ENCODE measurements at regions not wholly inside any gene's neighbourhood (a gene's known extent, or its start where the extent isn't known, plus 50 kb on each side); places are given as distances from the start of the nearest gene placed in this dataset.
"Not testable (repeated sequence)": the region's sequence is repeated elsewhere in the genome, so short reads cannot be mapped to it uniquely, and the experiment has no call there.

GRCh38 chr1:121519756-121520286 lies 335.0 kb downstream of the SRGAP2C start:
- DNase-seq = not testable (repeated sequence)

- no peak for DNase-seq
Observed at GRCh38 chr1:121522061-121522759, 337.4 kb downstream of the SRGAP2C start.

- DNase-seq = not testable (repeated sequence)
Observed at GRCh38 chr1:121523112-121523511, 338.3 kb downstream of the SRGAP2C start.

GRCh38 chr1:121525355-121525754 lies 340.6 kb downstream of the SRGAP2C start:
- DNase-seq = no peak

- not testable (repeated sequence) for DNase-seq
Observed at GRCh38 chr1:121528958-121529357, 344.2 kb downstream of the SRGAP2C start.

GRCh38 chr1:121530026-121530425 lies 345.3 kb downstream of the SRGAP2C start:
- not testable (repeated sequence) for DNase-seq

- DNase-seq = not testable (repeated sequence)
Observed at GRCh38 chr1:121531747-121532146, 347.0 kb downstream of the SRGAP2C start.

- not testable (repeated sequence) for DNase-seq
Observed at GRCh38 chr1:121538148-121538547, 353.4 kb downstream of the SRGAP2C start.

- no peak for DNase-seq
Observed at GRCh38 chr1:121538943-121539575, 354.3 kb downstream of the SRGAP2C start.

GRCh38 chr1:121543988-121544387 lies 359.2 kb downstream of the SRGAP2C start:
- not testable (repeated sequence) for DNase-seq

GRCh38 chr1:121544500-121544899 lies 359.7 kb downstream of the SRGAP2C start:
- no peak for DNase-seq

GRCh38 chr1:121545899-121546298 lies 361.1 kb downstream of the SRGAP2C start:
- DNase-seq = not testable (repeated sequence)

GRCh38 chr1:121546830-121547591 lies 362.2 kb downstream of the SRGAP2C start:
- DNase-seq = no peak

- DNase-seq = not testable (repeated sequence)
Observed at GRCh38 chr1:121547726-121548125, 363.0 kb downstream of the SRGAP2C start.

- not testable (repeated sequence) for DNase-seq
Observed at GRCh38 chr1:121550817-121551216, 366.0 kb downstream of the SRGAP2C start.

- DNase-seq = not testable (repeated sequence)
Observed at GRCh38 chr1:121551491-121551890, 366.7 kb downstream of the SRGAP2C start.

- not testable (repeated sequence) for DNase-seq
Observed at GRCh38 chr1:121556560-121556959, 371.8 kb downstream of the SRGAP2C start.

- not testable (repeated sequence) for DNase-seq
Observed at GRCh38 chr1:121558034-121558433, 373.3 kb downstream of the SRGAP2C start.

- no peak for DNase-seq
Observed at GRCh38 chr1:121558514-121558913, 373.7 kb downstream of the SRGAP2C start.

GRCh38 chr1:121566346-121566745 lies 381.6 kb downstream of the SRGAP2C start:
- no peak for DNase-seq

- no peak for DNase-seq
Observed at GRCh38 chr1:121569428-121569827, 384.7 kb downstream of the SRGAP2C start.

- not testable (repeated sequence) for DNase-seq
Observed at GRCh38 chr1:121573881-121574504, 389.2 kb downstream of the SRGAP2C start.

- not testable (repeated sequence) for DNase-seq
Observed at GRCh38 chr1:121574505-121574899, 389.7 kb downstream of the SRGAP2C start.
